Suprapubic skin (tissue), 3 donors: ENCODE measurements at regions not wholly inside any gene's neighbourhood (a gene's known extent, or its start where the extent isn't known, plus 50 kb on each side); places are given as distances from the start of the nearest gene placed in this dataset.
"Not testable (repeated sequence)": the region's sequence is repeated elsewhere in the genome, so short reads cannot be mapped to it uniquely, and the experiment has no call there.

Experiments
- CTCF ChIP-seq, 2 donors: fragments of 200-600 bp in 1 of 2; fragments of 450-650 bp in 1 of 2; sonication (generic) in 1 of 2; IDR thresholded peaks; one replicate each; pipeline ENCODE4 v1.5.1; 2016 to 2019; ENCODE audit warnings: antibody characterized with exemption in 2 of 2, mild to moderate bottlenecking in 1 of 2, moderate library complexity in 1 of 2
- POLR2A ChIP-seq, 2 donors: fragments of 450-650 bp; IDR thresholded peaks; one replicate each; pipeline ENCODE4 v1.6.1; 2017; ENCODE audit warnings: antibody characterized with exemption in 2 of 2, mild to moderate bottlenecking in 2 of 2, moderate library complexity in 2 of 2

GRCh38 chr2:236489083-236489482 is 80.5 kb upstream of the ACKR3 start:
- TF ChIP-seq CTCF, POLR2A (IDR thresholded peaks at IDR 0.05): not testable (repeated sequence)
